MM.1S (cell line): ENCODE measurements at regions not wholly inside any gene's neighbourhood (a gene's known extent, or its start where the extent isn't known, plus 50 kb on each side); places are given as distances from the start of the nearest gene placed in this dataset.

ENCODE experiments used
- DNase-seq: peaks from one replicate; pipeline ENCODE4 v3.0.0-alpha.2; 2015
- H2AFZ ChIP-seq: fragments of 300-600 bp; sonication (generic); 2 replicates; pipeline ENCODE4 v1.6.0; 2016; ENCODE audit warnings: antibody characterized with exemption, low read length
- H3F3A ChIP-seq: fragments of 300-600 bp; sonication (generic); 2 replicates; pipeline ENCODE4 v1.6.1; 2016; ENCODE audit warnings: mild to moderate bottlenecking, antibody characterized with exemption, low read length, moderate library complexity, mixed read lengths; ENCODE audit not compliant: insufficient read depth
- H3K27ac ChIP-seq: fragments of 300-600 bp; sonication (generic); 2 replicates; pipeline ENCODE4 v1.5.1; 2016; ENCODE audit warnings: mild to moderate bottlenecking, low read length
- H3K27me3 ChIP-seq: fragments of 300-600 bp; sonication (generic); replicated peaks from 2 replicates; pipeline ENCODE4 v1.6.0; 2016; ENCODE audit warnings: low read length; ENCODE audit not compliant: insufficient read depth
- H3K36me3 ChIP-seq: fragments of 300-600 bp; sonication (generic); replicated peaks from 2 replicates; pipeline ENCODE4 v1.6.1; 2016; ENCODE audit warnings: mild to moderate bottlenecking, low read length, mixed read lengths; ENCODE audit not compliant: insufficient read depth
- H3K4me1 ChIP-seq: fragments of 300-600 bp; sonication (generic); 2 replicates; pipeline ENCODE4 v1.6.1; 2016; ENCODE audit warnings: low read length, mixed read lengths
- H3K4me2 ChIP-seq: fragments of 300-600 bp; sonication (generic); 2 replicates; pipeline ENCODE4 v1.6.0; 2016; ENCODE audit warnings: low read depth, low read length
- H3K4me3 ChIP-seq: fragments of 300-600 bp; sonication (generic); 2 replicates; pipeline ENCODE4 v1.5.1; 2016; ENCODE audit warnings: low read length, mixed read lengths
- H3K79me2 ChIP-seq: fragments of 300-600 bp; sonication (generic); 2 replicates; pipeline ENCODE4 v1.6.1; 2016; ENCODE audit warnings: mixed run types, low read length, mixed read lengths
- H3K9ac ChIP-seq: fragments of 300-600 bp; sonication (generic); 2 replicates; pipeline ENCODE4 v1.6.1; 2016; ENCODE audit warnings: low read length, mixed read lengths
- H3K9me2 ChIP-seq: fragments of 300-600 bp; sonication (generic); replicated peaks from 2 replicates; pipeline ENCODE4 v1.6.1; 2016; ENCODE audit warnings: mild to moderate bottlenecking, low read length, mixed read lengths; ENCODE audit not compliant: insufficient read depth
- H3K9me3 ChIP-seq: fragments of 300-600 bp; sonication (generic); replicated peaks from 2 replicates; pipeline ENCODE4 v1.6.1; 2016; ENCODE audit warnings: mild to moderate bottlenecking, low read length, mixed read lengths; ENCODE audit not compliant: insufficient read depth
- H4K20me1 ChIP-seq: fragments of 300-600 bp; sonication (generic); 2 replicates; pipeline ENCODE4 v1.6.1; 2016; ENCODE audit warnings: mild to moderate bottlenecking, low read length, moderate library complexity, mixed read lengths; ENCODE audit not compliant: insufficient read depth
- CTCF ChIP-seq: fragments of 300-600 bp; sonication (generic); IDR thresholded peaks from 2 replicates; pipeline ENCODE4 v1.5.1; 2016; ENCODE audit warnings: antibody characterized with exemption, low read length, mixed read lengths
- EZH2 ChIP-seq: fragments of 300-600 bp; sonication (generic); optimal IDR thresholded peaks from 2 replicates; pipeline ENCODE3; 2017; ENCODE audit warnings: low read depth, mild to moderate bottlenecking, antibody characterized with exemption, low read length, mixed read lengths
- EZH2phosphoT487 ChIP-seq: fragments of 300-600 bp; sonication (generic); IDR thresholded peaks from 2 replicates; pipeline ENCODE4 v1.6.1; 2018; ENCODE audit warnings: antibody characterized with exemption, low read length

- H4K20me1 ChIP-seq = no peaks in the 10 kb centered on the region
- H3K9me2 ChIP-seq = no peaks in the 10 kb centered on the region
- no peak overlapping the region for H3K4me2 ChIP-seq
- no peak overlapping the region for H3K4me3 ChIP-seq
- H3K27me3 ChIP-seq = no peaks in the 10 kb centered on the region
- H3K36me3 ChIP-seq = no peaks in the 10 kb centered on the region
- H3K9me3 ChIP-seq = no peaks in the 10 kb centered on the region
- H3K4me1 ChIP-seq = no peaks in the 10 kb centered on the region
- H3F3A ChIP-seq = no peaks in the 10 kb centered on the region
- H3K79me2 ChIP-seq = no peaks in the 10 kb centered on the region
- H3K9ac ChIP-seq = no peak overlapping the region
- no peak overlapping the region for H3K27ac ChIP-seq
- no peak overlapping the region for H2AFZ ChIP-seq
- no peak for TF ChIP-seq CTCF
- DNase-seq = no peak
Observed at GRCh38 chr3:176562331-176562730, 635.0 kb downstream of the TBL1XR1 start.

- Histone ChIP-seq H2AFZ (no peak overlapping the region), H3K79me2 (no peaks in the 10 kb centered on the region), H3K27ac (no peak overlapping the region), H3K9me2 (no peaks in the 10 kb centered on the region), H3F3A (no peaks in the 10 kb centered on the region), H3K4me3 (no peak overlapping the region), H3K36me3 (no peaks in the 10 kb centered on the region), H3K9me3 (no peaks in the 10 kb centered on the region), H3K4me2 (no peak overlapping the region), H3K9ac (no peak overlapping the region), H3K4me1 (no peaks in the 10 kb centered on the region), H4K20me1 (no peaks in the 10 kb centered on the region), H3K27me3 (no peaks in the 10 kb centered on the region)
- no peak for DNase-seq
- TF ChIP-seq EZH2 = no peak
- TF ChIP-seq CTCF = no peak
- TF ChIP-seq EZH2phosphoT487 = no peak
Observed at GRCh38 chr3:176561826-176562225, 635.5 kb downstream of the TBL1XR1 start.

- no peak overlapping the region for H2AFZ ChIP-seq
- H3K36me3 ChIP-seq = no peaks in the 10 kb centered on the region
- no peak overlapping the region for H3K27ac ChIP-seq
- no peak overlapping the region for H3K9ac ChIP-seq
- no peak overlapping the region for H3K4me3 ChIP-seq
- no peaks in the 10 kb centered on the region for H3F3A ChIP-seq
- no peak for DNase-seq
- no peaks in the 10 kb centered on the region for H3K79me2 ChIP-seq
- H3K9me3 ChIP-seq = no peaks in the 10 kb centered on the region
- no peaks in the 10 kb centered on the region for H3K9me2 ChIP-seq
- H3K4me1 ChIP-seq = no peaks in the 10 kb centered on the region
- TF ChIP-seq CTCF = no peak
- no peak for TF ChIP-seq EZH2phosphoT487
- no peak for TF ChIP-seq EZH2
- no peaks in the 10 kb centered on the region for H4K20me1 ChIP-seq
- no peaks in the 10 kb centered on the region for H3K27me3 ChIP-seq
- H3K4me2 ChIP-seq = no peak overlapping the region
Observed at GRCh38 chr3:176554791-176555654, 642.3 kb downstream of the TBL1XR1 start.
